Gastroesophageal sphincter (tissue), 4 donors: ENCODE measurements at regions not wholly inside any gene's neighbourhood (a gene's known extent, or its start where the extent isn't known, plus 50 kb on each side); places are given as distances from the start of the nearest gene placed in this dataset.

Source experiments
- ATAC-seq: fragments of 150-250 bp; one replicate; pipeline ENCODE4 v1.9.1; 2016; ENCODE audit warnings: mild to moderate bottlenecking, moderate library complexity
- H3K27ac ChIP-seq, 4 donors: fragments of 200-600 bp; sonication (generic) in 3 of 4; 1 replicate in 3 of 4; 2 replicates in 1 of 4; pipeline ENCODE4 v1.5.1; 2016 to 2019
- H3K27me3 ChIP-seq: fragments of 200-600 bp; sonication (generic); one replicate; pipeline ENCODE4 v1.5.1; 2019
- H3K36me3 ChIP-seq, 2 donors: fragments of 200-600 bp; sonication (generic); one replicate each; pipeline ENCODE4 v1.5.1; 2019; ENCODE audit warnings: control low read depth in 1 of 2
- H3K4me1 ChIP-seq, 3 donors: fragments of 200-600 bp; sonication (generic); 1 replicate in 2 of 3; 2 replicates in 1 of 3; pipeline ENCODE4 v1.5.1; 2016 to 2019; ENCODE audit warnings: control low read depth in 2 of 3
- H3K4me3 ChIP-seq, 2 donors: fragments of 200-600 bp; sonication (generic); one replicate each; pipeline ENCODE4 v1.5.1; 2019; ENCODE audit warnings: mild to moderate bottlenecking in 1 of 2, moderate library complexity in 1 of 2
- H3K9me3 ChIP-seq, 3 donors: fragments of 200-600 bp; sonication (generic); one replicate each; pipeline ENCODE4 v1.5.1; 2017 to 2019; ENCODE audit warnings: control low read depth in 2 of 3
- EP300 ChIP-seq: sonication (generic); formaldehyde crosslinking; IDR thresholded peaks from one replicate; pipeline ENCODE4 v1.6.1; 2017; ENCODE audit warnings: antibody characterized with exemption, mild to moderate bottlenecking
- POLR2A ChIP-seq, 2 donors: fragments of 450-650 bp; IDR thresholded peaks; one replicate each; pipeline ENCODE4 v1.6.1; 2017; ENCODE audit warnings: antibody characterized with exemption in 2 of 2, mild to moderate bottlenecking in 2 of 2, moderate library complexity in 1 of 2
- POLR2AphosphoS5 ChIP-seq: sonication (generic); formaldehyde crosslinking; IDR thresholded peaks from one replicate; pipeline ENCODE4 v1.6.1; 2017; ENCODE audit warnings: antibody characterized with exemption
- WGBS, 2 donors: methylation state at CpG; one replicate each; pipeline ENCODE4 v1.1.5; 2018; ENCODE audit warnings: low coverage in 1 of 2; 5-methylcytosine and 5-hydroxymethylcytosine counted together
- TF ChIP-seq, protein P1 (sequence below), 4 experiments: fragments of 200-600 bp in 2 of 4; fragments of 450-650 bp in 2 of 4; sonication (generic) in 1 of 4; IDR thresholded peaks; one replicate each; pipeline ENCODE4 v1.5.1; 2017 to 2019; ENCODE audit warnings: antibody characterized with exemption in 4 of 4, mild to moderate bottlenecking in 2 of 4, moderate library complexity in 2 of 4

DNA sequence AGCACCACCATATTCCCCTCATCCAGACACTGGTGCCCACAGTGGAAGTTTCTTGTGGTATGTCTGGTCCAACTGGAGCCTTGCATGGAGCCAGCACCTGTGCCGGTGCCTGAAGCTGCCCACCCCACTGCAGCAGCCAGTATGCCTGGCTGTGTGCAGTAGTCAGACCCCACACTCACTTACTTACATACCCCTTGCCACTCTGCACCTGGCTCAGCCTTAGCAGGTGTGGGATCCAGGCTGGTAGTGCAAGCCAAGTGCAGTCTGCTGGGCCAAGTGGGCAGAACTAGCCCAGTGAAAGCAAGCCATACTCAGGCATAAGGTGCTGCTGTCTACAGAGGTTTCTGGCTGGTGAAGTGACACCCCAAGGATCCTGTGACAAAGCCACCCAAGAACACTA, 871.4 kb upstream of the C9orf72 start:
- H3K27ac ChIP-seq: no peak overlapping the region
- no peak for ATAC-seq
- no peaks in the 10 kb centered on the region for H3K4me1 ChIP-seq
- H3K36me3 ChIP-seq: no peaks in the 10 kb centered on the region
- 86% methylated on average over 1 of the region's 1 CpG; no CpG with 5 or more reads in 1 of the 2 donors for WGBS, 2 donors
- no peak overlapping the region for H3K4me3 ChIP-seq
- no peaks in the 10 kb centered on the region for H3K27me3 ChIP-seq
- TF ChIP-seq POLR2AphosphoS5 (no peak), POLR2A (IDR thresholded peaks at IDR 0.05) (no peak), EP300 (no peak)
- TF ChIP-seq, protein P1, sequence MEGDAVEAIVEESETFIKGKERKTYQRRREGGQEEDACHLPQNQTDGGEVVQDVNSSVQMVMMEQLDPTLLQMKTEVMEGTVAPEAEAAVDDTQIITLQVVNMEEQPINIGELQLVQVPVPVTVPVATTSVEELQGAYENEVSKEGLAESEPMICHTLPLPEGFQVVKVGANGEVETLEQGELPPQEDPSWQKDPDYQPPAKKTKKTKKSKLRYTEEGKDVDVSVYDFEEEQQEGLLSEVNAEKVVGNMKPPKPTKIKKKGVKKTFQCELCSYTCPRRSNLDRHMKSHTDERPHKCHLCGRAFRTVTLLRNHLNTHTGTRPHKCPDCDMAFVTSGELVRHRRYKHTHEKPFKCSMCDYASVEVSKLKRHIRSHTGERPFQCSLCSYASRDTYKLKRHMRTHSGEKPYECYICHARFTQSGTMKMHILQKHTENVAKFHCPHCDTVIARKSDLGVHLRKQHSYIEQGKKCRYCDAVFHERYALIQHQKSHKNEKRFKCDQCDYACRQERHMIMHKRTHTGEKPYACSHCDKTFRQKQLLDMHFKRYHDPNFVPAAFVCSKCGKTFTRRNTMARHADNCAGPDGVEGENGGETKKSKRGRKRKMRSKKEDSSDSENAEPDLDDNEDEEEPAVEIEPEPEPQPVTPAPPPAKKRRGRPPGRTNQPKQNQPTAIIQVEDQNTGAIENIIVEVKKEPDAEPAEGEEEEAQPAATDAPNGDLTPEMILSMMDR (IDR thresholded peaks at IDR 0.05): no peak
- H3K9me3 ChIP-seq: peaks cover 0 to 6% (median 0%) of the 10 kb centered on the region in 3 donors

DNA sequence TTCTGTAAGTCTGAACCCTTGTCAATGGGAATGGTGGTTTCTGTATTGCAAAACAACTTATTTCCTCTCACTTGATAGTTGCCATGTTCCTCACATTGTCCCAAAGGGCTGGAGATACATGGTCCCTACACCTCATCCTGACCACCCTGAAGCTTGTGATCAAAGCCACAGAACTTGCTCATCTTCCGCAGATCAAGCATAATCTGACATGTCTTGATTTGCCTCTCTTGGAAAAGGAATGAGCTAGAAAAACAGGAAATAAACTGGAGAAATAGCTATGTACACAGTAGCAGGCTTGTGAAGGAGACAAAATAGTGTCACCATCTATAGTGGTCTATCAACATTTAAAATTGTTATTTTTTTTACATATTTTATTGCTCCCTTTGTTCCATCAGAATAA, 871.9 kb upstream of the C9orf72 start:
- TF ChIP-seq POLR2A (IDR thresholded peaks at IDR 0.05) (no peak), POLR2AphosphoS5 (no peak), EP300 (no peak)
- TF ChIP-seq, protein P1 (IDR thresholded peaks at IDR 0.05): no peak
- WGBS, 2 donors: 100% methylated on average over 1 of the region's 1 CpG
- H3K4me3 ChIP-seq: no peak overlapping the region
- no peaks in the 10 kb centered on the region for H3K4me1 ChIP-seq
- H3K36me3 ChIP-seq: no peaks in the 10 kb centered on the region
- no peak for ATAC-seq
- no peaks in the 10 kb centered on the region for H3K27me3 ChIP-seq
- peaks cover 0 to 6% (median 0%) of the 10 kb centered on the region in 3 donors for H3K9me3 ChIP-seq
- no peak overlapping the region for H3K27ac ChIP-seq

DNA sequence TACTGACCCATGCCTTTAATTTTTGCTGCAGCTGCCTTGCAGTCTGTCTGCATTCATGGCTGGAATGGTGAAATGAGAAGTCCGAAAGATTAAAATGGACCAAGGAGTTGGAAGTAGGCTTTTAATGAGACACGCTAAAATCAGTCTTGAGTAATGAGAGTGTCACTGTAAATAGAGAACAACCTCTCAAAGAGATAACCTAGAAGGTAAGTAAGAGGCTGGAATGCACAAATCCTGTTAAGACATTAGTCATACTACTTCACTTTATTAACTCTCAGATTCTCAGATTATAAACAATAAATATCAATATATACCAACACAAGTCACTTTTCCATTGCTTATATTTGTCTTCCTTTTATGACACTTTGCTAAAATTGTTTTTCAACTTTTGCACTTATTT, 880.6 kb upstream of the C9orf72 start:
- no peak for TF ChIP-seq POLR2A (IDR thresholded peaks at IDR 0.05)
- TF ChIP-seq POLR2AphosphoS5: no peak
- TF ChIP-seq EP300: no peak
- TF ChIP-seq, protein P1 (IDR thresholded peaks at IDR 0.05): no peak
- no peak overlapping the region for H3K27ac ChIP-seq
- no peak for ATAC-seq
- no peaks in the 10 kb centered on the region for H3K36me3 ChIP-seq
- H3K4me3 ChIP-seq: no peak overlapping the region
- no peaks in the 10 kb centered on the region for H3K9me3 ChIP-seq
- WGBS, 2 donors: 50 to 83% methylated on average over 1 to 2 of the region's 2 CpGs
- no peaks in the 10 kb centered on the region for H3K4me1 ChIP-seq
- no peaks in the 10 kb centered on the region for H3K27me3 ChIP-seq

GRCh38 chr9:28456861-28457260, 883.6 kb upstream of the C9orf72 start:
- H3K27ac ChIP-seq: no peak overlapping the region
- ATAC-seq: no peak
- TF ChIP-seq POLR2A (IDR thresholded peaks at IDR 0.05): no peak
- no peak for TF ChIP-seq POLR2AphosphoS5
- TF ChIP-seq, protein P1 (IDR thresholded peaks at IDR 0.05): no peak
- TF ChIP-seq EP300: no peak
- H3K36me3 ChIP-seq: no peaks in the 10 kb centered on the region
- H3K9me3 ChIP-seq: no peaks in the 10 kb centered on the region
- no peaks in the 10 kb centered on the region for H3K4me1 ChIP-seq
- H3K27me3 ChIP-seq: no peaks in the 10 kb centered on the region
- no peak overlapping the region for H3K4me3 ChIP-seq

DNA sequence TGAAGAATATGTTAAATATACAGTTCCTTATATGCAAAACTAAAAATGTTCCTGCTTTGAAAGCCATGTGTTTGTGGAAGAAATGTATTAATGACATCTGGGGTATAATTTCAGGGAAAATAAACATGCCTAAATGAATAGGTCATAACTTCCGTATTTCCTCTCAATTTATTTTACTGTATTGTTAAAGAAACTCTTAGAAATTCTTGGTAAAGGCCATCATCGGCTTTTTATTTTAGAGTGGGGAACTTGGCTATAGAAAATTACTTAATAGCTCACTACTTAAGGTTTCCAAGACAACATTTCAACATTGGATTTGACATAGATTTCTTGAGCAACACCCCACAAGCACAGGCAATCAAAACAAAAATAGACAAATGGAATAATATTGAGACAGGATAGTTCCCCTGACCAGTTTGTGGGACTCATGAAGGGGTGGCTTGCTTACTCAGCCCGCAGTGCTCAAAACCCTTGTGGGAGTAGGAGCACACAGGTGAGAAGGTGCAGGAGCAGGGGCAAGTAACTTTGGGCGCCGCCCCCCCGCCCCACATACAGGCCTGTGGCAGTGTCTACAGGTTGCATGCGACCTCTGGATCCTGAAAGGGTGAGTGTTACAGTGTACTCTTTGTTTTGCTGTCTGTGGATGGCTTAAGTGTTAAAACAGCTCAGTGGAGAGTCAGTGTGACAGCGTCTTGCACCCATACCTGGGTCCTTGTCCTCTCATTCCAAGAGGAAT, 891.4 kb upstream of the C9orf72 start:
- Histone ChIP-seq H3K36me3 (no peaks in the 10 kb centered on the region), H3K4me1 (no peaks in the 10 kb centered on the region), H3K9me3 (peaks cover 0 to 11% (median 0%) of the 10 kb centered on the region in 3 donors), H3K27me3 (no peaks in the 10 kb centered on the region), H3K4me3 (no peak overlapping the region), H3K27ac (no peak overlapping the region)
- no peak for ATAC-seq
- no peak for TF ChIP-seq EP300
- TF ChIP-seq, protein P1 (IDR thresholded peaks at IDR 0.05): no peak
- no peak for TF ChIP-seq POLR2A (IDR thresholded peaks at IDR 0.05)
- TF ChIP-seq POLR2AphosphoS5: no peak
- WGBS, 2 donors: 75 to 76% methylated on average over 5 to 7 of the region's 8 CpGs
